GM03348 (cell line): ENCODE measurements at regions not wholly inside any gene's neighbourhood (a gene's known extent, or its start where the extent isn't known, plus 50 kb on each side); places are given as distances from the start of the nearest gene placed in this dataset.

Experiments
- DNase-seq: peaks from one replicate; pipeline ENCODE4 v3.0.0; 2012; ENCODE audit warnings: low spot score

- no peak for DNase-seq
Measured at GRCh38 chr9:88926781-88927505, 64.3 kb upstream of the S1PR3 start.

DNA sequence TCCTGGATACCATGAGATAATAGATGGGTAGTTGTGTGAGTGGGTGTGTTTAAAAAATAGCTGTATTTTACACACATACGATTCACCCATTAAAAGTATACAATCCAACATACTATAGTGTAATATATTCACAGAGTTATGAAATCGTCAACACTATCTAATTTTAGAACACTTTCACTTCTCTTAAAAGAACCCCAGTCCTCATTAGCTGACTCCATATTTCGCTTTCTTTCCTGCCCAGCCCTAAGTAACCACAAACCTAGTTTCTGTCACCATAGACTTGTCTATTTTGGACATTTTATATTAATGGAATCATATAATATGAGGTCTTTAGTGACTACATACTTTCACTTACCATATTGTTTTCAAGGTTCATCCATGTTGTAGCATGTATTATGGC, 63.8 kb upstream of the S1PR3 start:
- DNase-seq: no peak

- DNase-seq: no peak
Measured at GRCh38 chr9:88930716-88931115, 60.6 kb upstream of the S1PR3 start.

GRCh38 chr9:88932766-88933165, 58.5 kb upstream of the S1PR3 start:
- no peak for DNase-seq

DNA sequence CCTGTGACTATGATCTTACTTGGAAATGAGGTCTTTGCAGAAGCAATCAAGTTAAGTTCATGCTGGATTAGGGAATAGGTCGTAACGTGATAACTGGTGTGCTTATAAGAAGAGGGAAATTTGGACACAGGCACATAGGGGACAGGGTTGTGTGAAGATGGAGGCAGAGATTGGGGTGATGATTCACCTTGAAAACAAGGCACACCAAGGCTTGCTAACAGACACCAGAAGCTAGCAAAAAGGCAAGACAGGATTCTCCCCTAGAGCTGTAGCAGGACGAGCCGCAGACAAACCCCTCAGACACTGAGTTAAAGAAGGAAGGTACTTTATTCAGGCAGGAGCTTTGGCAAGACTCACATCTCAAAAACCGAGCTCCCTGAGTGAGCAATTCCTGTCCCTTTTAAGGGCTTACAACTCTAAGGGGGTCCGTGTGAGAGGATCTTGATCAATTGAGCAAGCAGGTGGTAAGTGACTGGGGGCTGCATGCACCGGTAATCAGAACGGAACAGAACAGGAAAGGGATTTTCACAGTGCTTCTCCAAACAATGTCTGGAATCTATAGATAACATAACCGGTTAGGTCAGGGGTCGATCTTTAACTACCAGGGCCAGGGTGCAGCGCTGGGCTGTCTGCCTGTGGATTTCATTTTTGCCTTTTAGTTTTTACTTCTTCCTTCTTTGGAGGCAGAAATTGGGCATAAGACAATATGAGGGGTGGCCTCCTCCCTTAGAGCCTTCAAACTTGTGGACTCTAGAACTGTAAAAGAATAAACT, 57.5 kb upstream of the S1PR3 start:
- DNase-seq: no peak

DNA sequence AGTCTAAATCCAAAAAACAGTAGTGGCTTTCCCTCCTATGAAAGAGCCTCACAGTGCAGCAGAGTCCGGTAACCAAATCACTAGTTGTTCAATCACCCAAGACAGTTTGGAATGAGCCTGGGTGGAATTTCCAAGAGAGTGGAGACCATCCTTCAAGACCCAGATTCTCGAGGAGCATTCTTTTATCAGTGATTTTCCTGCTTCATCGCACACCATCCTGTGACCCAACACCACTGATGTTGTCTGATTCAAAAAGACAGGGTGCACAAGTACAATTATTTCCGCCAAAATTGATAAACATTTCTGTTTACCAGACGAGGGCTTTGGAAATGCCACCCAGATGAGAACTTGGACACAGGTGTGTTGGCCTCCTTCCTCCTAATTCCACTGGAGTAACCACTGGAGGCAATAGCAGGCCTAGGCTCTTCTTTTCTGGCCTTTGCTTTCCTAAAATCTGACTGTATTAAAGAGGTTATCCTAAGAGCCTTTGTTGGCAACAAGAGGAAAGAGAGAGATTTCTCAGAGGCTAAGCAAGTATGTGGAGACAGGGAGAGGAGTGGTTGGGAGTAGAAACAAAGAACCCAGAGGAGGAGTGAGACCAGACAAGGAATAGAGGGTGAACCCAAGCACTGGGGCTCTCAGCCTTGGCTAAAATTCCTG, 56.3 kb upstream of the S1PR3 start:
- no peak for DNase-seq

DNA sequence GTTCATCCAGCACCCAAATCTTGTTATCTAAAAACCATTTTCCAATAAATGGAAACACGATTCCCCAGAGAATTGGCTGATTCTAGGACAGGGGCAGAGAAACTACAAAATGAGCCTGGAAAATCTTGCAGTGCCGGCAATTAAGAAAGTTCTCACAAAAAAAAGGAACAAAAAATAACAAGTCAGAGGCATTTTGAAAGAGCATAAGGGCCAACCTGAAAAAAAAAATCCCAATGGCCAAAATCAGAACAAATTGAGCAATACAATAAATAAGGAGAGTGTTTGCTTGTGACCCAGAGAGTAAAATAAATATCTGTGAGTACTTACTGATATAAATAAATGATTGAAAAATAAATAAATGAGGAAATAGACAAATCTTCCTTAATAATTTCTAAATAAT, 55.1 kb upstream of the S1PR3 start:
- no peak for DNase-seq

DNA sequence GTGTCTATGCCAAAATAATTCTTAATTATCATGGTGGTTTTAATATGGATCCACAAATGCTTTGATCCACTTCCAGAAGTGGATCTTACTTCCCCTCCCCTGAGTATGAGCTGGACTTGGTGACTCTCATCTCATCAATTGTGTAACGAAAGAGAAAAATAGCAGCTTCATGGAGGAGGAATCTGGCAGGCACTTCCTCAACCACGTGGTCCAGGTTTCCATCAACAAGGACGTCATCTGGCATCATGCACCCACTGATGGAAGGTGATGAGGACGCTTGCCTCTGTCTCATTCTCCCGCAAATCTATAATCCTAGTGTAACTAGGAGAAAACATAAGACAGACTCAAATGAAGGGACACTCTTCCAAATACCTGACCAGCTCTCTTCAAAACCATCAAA, 54.6 kb upstream of the S1PR3 start:
- no peak for DNase-seq

- DNase-seq: no peak
Measured at GRCh38 chr9:88937248-88937647, 54.0 kb upstream of the S1PR3 start.

DNA sequence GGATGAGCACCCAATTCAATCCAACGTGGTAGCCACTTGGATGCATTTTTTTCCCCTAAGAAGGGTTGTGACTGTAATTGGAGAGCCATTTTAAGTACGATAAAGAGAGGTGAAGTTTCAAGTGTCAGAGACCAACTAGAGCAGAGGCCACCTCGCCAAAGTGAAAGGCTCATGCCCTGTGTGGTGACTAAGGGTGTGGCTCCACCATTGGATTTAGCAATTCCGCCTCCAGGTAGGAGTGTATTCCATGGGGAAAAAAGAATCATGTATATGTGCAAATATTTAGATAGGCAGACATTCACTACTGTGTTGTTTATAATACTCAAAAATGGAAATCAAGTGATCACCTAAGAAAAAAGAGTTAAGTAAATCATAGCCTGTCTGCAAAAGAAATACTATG, 53.1 kb upstream of the S1PR3 start:
- DNase-seq: no peak
